Pancreas (tissue), 10 donors: ENCODE measurements at regions not wholly inside any gene's neighbourhood (a gene's known extent, or its start where the extent isn't known, plus 50 kb on each side); places are given as distances from the start of the nearest gene placed in this dataset.
"Not testable (repeated sequence)": the region's sequence is repeated elsewhere in the genome, so short reads cannot be mapped to it uniquely, and the experiment has no call there.

Experiments
- ATAC-seq, 4 donors: fragments of 200-7000 bp; cut with Tn5 transposase; one replicate each; pipeline versions ENCODE4 v1.8.0 to v1.9.1; 2020; ENCODE audit warnings: mild to moderate bottlenecking in 4 of 4, moderate library complexity in 4 of 4
- DNase-seq, 6 donors: peaks; one replicate each; pipeline ENCODE4 v3.0.0-alpha.2; 2020
- FAIRE-seq: peaks from 2 replicates; lab custom pipeline; 2012; peaks lifted over from hg19 to GRCh38; lab: Jason Lieb, UNC
- H3K27ac ChIP-seq, 4 donors: fragments of 200-600 bp; sonication (generic); 1 replicate in 3 of 4; 2 replicates in 1 of 4; pipeline versions ENCODE4 v1.5.0 to v1.8.0; 2020
- H3K27me3 ChIP-seq, 4 donors: fragments of 200-600 bp; one replicate each; pipeline ENCODE4 v1.8.0; 2021
- H3K36me3 ChIP-seq, 3 donors: fragments of 200-600 bp; sonication (generic) in 1 of 3; one replicate each; pipeline versions ENCODE4 v1.5.0 to v1.8.0; 2020 to 2021
- H3K4me1 ChIP-seq, 3 donors: fragments of 200-600 bp; one replicate each; pipeline ENCODE4 v1.8.0; 2021
- H3K4me3 ChIP-seq, 4 donors: fragments of 200-600 bp; sonication (generic) in 2 of 4; one replicate each; pipeline versions ENCODE4 v1.5.0 to v1.8.0; 2020 to 2021
- H3K9me3 ChIP-seq, 4 donors: fragments of 200-600 bp; one replicate each; pipeline ENCODE4 v1.8.0; 2021
- CTCF ChIP-seq, 4 donors: fragments of 200-600 bp; sonication (generic) in 3 of 4; IDR thresholded peaks; one replicate each; pipeline versions ENCODE4 v1.5.0 to v1.8.0; 2021; ENCODE audit warnings: antibody characterized with exemption in 4 of 4
- WGBS, 2 donors: extraction: QIAGEN DNeasy Blood & Tissue Kit; methylation state at CpG; one replicate each; pipeline ENCODE4 v1.1.7; 2013; 5-methylcytosine and 5-hydroxymethylcytosine counted together
- intact Hi-C, 3 donors: fragments of 100-400 bp; cut with DNase I; formaldehyde crosslinking; loops; one replicate each; pipeline versions ENCODE4 v1.11.1 to v1.14.2; 2022
- donor health status: healthy with polysubstance abuse.
- donor health status: DM: no; HTN: no; CAD: no; lungs with moderate emphysema.
- donor health status: DM: no; HTN: no; CAD: no.
- donor health status: control.
- donor health status: control.
- donor health status: Bipolar disorder and iron deficiency.
- donor health status: DM: yes; HTN: yes; CAD: no.
- donor health status: DM: no; HTN: no; CAD: no.
- donor health status: DM: no; HTN: no; CAD: no.
- donor health status: DM: yes; HTN: yes; CAD: no.

GRCh38 chr14:99034711-99035171 is 237.3 kb downstream of the BCL11B start:
- Histone ChIP-seq H3K36me3 (no peaks in the 10 kb centered on the region), H3K9me3 (no peaks in the 10 kb centered on the region), H3K27me3 (no peaks in the 10 kb centered on the region), H3K4me3 (no peak overlapping the region), H3K27ac (no peak overlapping the region), H3K4me1 (no peaks in the 10 kb centered on the region)
- DNase-seq (no peak), ATAC-seq (no peak), FAIRE-seq (no peak)
- TF ChIP-seq CTCF (IDR thresholded peaks at IDR 0.05), result no peak
- WGBS, 2 donors, result 66 to 77% methylated on average over 16 of the region's 16 CpGs
- intact Hi-C loops, result no loop called here

- intact Hi-C loops, result no loop called here
- no peaks in the 10 kb centered on the region for H3K36me3 ChIP-seq
- peak in 2 of 6 donors; percentile 22 to 45 for DNase-seq
- no peak for FAIRE-seq
- no peak for TF ChIP-seq CTCF (IDR thresholded peaks at IDR 0.05)
- H3K9me3 ChIP-seq, result no peaks in the 10 kb centered on the region
- no peaks in the 10 kb centered on the region for H3K4me1 ChIP-seq
- H3K27ac ChIP-seq, result no peak overlapping the region
- H3K4me3 ChIP-seq, result no peak overlapping the region
- ATAC-seq, result peak in 3 of 4 donors; percentile 58 to 73 (median 69)
- WGBS, 2 donors, result 52 to 66% methylated on average over 4 of the region's 4 CpGs
- no peaks in the 10 kb centered on the region for H3K27me3 ChIP-seq
Observed at GRCh38 chr14:99035268-99035667, 236.7 kb downstream of the BCL11B start.

- H3K27ac ChIP-seq, result peak overlapping the region in 2 of 4 donors; percentile 17 to 21
- FAIRE-seq, result no peak
Observed at GRCh38 chr14:99035712-99036610, 236.0 kb downstream of the BCL11B start.

GRCh38 chr14:99036611-99037293 is 235.2 kb downstream of the BCL11B start:
- WGBS, 2 donors, result 76 to 83% methylated on average over 25 of the region's 25 CpGs
- H3K9me3 ChIP-seq, result no peaks in the 10 kb centered on the region
- ATAC-seq (peak in 1 of 4 donors; percentile 15), FAIRE-seq (no peak), DNase-seq (no peak)
- H3K27ac ChIP-seq, result peak overlapping the region in 1 of 4 donors; percentile 21
- H3K27me3 ChIP-seq, result no peaks in the 10 kb centered on the region
- H3K36me3 ChIP-seq, result no peaks in the 10 kb centered on the region
- TF ChIP-seq CTCF (IDR thresholded peaks at IDR 0.05), result no peak
- H3K4me1 ChIP-seq, result no peaks in the 10 kb centered on the region
- H3K4me3 ChIP-seq, result no peak overlapping the region
- intact Hi-C loops, result no loop called here

More at GRCh38 chr14:99035712-99036610, 236.0 kb downstream of the BCL11B start:
- Histone ChIP-seq H3K27me3 (no peaks in the 10 kb centered on the region), H3K4me1 (no peaks in the 10 kb centered on the region), H3K9me3 (no peaks in the 10 kb centered on the region), H3K36me3 (no peaks in the 10 kb centered on the region), H3K4me3 (no peak overlapping the region)
- DNase-seq (peak in 4 of 6 donors; percentile 40 to 60 (median 47)), ATAC-seq (peak; percentile 67 to 90 (median 84))
- no peak for TF ChIP-seq CTCF (IDR thresholded peaks at IDR 0.05)
- 26 to 31% methylated on average over 30 of the region's 30 CpGs for WGBS, 2 donors
- intact Hi-C loops, result no loop called here

- intact Hi-C loops, H3K9me3 ChIP-seq, H3K36me3 ChIP-seq, H3K27ac ChIP-seq, H3K4me3 ChIP-seq, H3K4me1 ChIP-seq, H3K27me3 ChIP-seq, FAIRE-seq, DNase-seq: not testable (repeated sequence)
- ATAC-seq, result peak in 1 of 4 donors; percentile 11
- 52 to 76% methylated on average over 1 of the region's 1 CpG for WGBS, 2 donors
Observed at GRCh38 chr14:99037326-99037725, 234.7 kb downstream of the BCL11B start.
